AG04450 (cell line): ENCODE measurements at regions not wholly inside any gene's neighbourhood (a gene's known extent, or its start where the extent isn't known, plus 50 kb on each side); places are given as distances from the start of the nearest gene placed in this dataset.

Experiments used
- CTCF ChIA-PET: fragments of 300-600, 350-600 bp; formaldehyde crosslinking; extraction: SDS; loops from one replicate; lab custom pipeline; 2022; ENCODE audit warnings: antibody characterized with exemption, inconsistent platforms; lab: Charles Lee
- POLR2A ChIA-PET: fragments of 350-600 bp; formaldehyde crosslinking; extraction: SDS; loops from one replicate; lab custom pipeline; 2021; ENCODE audit warnings: antibody characterized with exemption, inconsistent platforms; lab: Yijun Ruan, JAX
- DNase-seq: peaks from one replicate; pipeline ENCODE4 v3.0.0-alpha.2; 2011; ENCODE audit warnings: low read depth, low spot score
- H3K27ac ChIP-seq: one replicate; pipeline ENCODE4 v1.5.1; 2012; ENCODE audit warnings: low read depth, low read length, control low read depth
- H3K27me3 ChIP-seq: one replicate; pipeline ENCODE4 v1.6.0; 2012; ENCODE audit warnings: low read length; ENCODE audit not compliant: control insufficient read depth, insufficient read depth
- H3K4me3 ChIP-seq: 2 replicates; pipeline ENCODE4 v1.5.1; 2011; ENCODE audit warnings: mild to moderate bottlenecking, low read depth, low read length, control low read depth
- H3K9me3 ChIP-seq: 2 replicates; pipeline ENCODE4 v1.5.1; 2012; ENCODE audit warnings: low read length; ENCODE audit not compliant: control insufficient read depth, insufficient read depth
- CTCF ChIP-seq: IDR thresholded peaks from 2 replicates; pipeline ENCODE4 v1.5.1; 2011; ENCODE audit warnings: low read depth, low read length, control low read depth, inconsistent platforms

DNA sequence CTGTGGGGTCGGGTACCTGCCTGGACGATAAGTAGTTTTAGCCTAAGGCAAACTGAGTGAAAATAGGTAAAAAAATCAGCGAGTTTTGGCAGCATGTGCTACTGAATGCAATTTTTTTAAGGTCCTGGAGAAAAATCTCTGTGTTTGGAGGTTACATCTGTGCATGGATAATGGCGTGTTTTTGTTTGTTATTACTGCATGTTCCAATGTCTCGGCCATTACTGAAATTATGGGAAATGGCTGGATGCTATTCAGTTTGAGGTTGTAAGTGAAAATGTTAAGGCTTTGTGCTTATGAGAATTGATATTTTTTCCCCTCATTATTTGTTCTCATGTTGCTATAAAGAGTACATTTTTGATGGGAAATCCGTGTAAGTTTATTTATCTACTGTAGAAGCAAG is 441.7 kb downstream of the PRDM2 start:
- TF ChIP-seq CTCF = no peak
- POLR2A ChIA-PET = no interaction called here
- H3K9me3 ChIP-seq = peaks cover 32% of the 10 kb centered on the region
- CTCF ChIA-PET = no interaction called here
- DNase-seq = no peak
- H3K4me3 ChIP-seq = no peak overlapping the region
- H3K27ac ChIP-seq = no peak overlapping the region
- H3K27me3 ChIP-seq = no peaks in the 10 kb centered on the region

DNA sequence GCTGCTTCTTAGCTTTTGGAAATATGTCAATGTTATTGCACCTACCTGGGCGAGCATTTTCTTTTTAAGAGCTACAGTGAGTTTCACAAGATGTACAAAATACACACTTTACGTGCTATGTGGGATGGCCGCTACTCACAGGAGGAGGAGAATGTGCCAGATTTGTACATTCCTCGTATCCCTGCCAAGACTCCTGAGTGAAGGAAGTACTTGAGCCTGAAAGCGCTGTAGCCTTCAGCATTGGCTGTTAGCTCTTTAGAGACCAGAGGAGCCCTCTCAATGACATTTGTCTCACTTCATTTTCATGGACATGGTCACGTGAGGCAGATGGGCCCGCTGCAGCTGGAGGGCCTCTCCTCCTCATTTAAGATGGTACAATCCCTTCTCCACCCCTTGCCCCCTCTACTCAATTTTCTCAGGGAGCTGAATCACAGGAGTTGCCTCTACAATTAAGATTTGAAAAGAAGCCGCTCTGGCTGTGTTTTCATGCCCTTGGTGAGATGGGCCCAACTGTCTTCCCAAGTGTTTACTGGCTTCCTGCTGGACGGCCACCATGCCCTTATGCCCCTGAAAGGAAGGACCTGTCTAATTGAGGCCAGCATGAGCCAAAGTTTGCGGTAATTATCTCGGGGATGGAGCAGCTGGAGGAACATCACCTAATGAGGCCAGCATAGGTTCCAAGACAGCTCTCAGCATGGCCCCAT is 442.6 kb downstream of the PRDM2 start:
- TF ChIP-seq CTCF = no peak
- ChIA-PET POLR2A (no interaction called here), CTCF (no interaction called here)
- H3K9me3 ChIP-seq = peaks cover 27% of the 10 kb centered on the region
- no peak overlapping the region for H3K4me3 ChIP-seq
- H3K27me3 ChIP-seq = no peaks in the 10 kb centered on the region
- no peak overlapping the region for H3K27ac ChIP-seq
- DNase-seq = no peak

DNA sequence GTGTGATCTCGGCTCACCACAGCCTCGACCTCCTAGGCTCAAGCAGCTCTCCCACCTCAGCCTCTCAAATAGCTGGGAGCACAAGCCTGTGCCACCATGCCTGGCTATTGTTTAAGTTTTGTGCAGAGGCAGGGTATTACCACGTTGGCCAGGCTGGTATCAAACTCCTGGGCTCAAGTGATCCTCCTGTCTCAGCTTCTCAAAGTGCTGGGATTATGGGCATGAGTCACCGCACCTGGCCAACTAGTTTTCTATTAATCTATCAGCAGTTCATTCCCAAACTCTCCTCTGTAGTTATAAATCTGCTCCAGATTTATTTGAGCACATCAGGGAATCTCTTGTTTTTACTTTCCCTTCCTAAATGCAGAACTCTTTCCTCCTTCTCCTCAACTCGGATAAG is 443.8 kb downstream of the PRDM2 start:
- CTCF ChIA-PET = no interaction called here
- DNase-seq = no peak
- Histone ChIP-seq H3K27me3 (no peaks in the 10 kb centered on the region), H3K27ac (no peak overlapping the region), H3K4me3 (no peak overlapping the region), H3K9me3 (peaks cover 21% of the 10 kb centered on the region)
- POLR2A ChIA-PET = no interaction called here
- TF ChIP-seq CTCF = no peak

DNA sequence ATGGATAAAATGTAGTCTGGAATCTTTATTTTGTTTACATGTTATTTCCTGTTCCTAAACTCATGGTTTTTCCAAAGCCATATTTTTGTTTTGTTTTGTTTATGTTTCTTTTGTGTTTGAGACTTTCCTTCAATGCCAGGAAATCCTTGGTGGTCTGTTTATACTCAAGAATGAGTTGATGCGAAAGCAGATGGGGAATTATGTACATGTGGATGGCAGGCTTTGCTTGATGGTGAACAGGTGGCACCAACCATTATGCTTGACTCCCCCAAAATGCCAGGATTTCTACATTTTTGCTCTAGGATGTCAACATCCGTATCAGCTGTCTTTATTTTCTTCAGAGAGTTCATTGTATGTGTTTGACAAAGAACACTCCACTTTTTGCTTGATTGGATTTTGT is 448.5 kb downstream of the PRDM2 start:
- no peak for TF ChIP-seq CTCF
- ChIA-PET CTCF (no interaction called here), POLR2A (no interaction called here)
- no peak overlapping the region for H3K27ac ChIP-seq
- peaks cover 12% of the 10 kb centered on the region for H3K9me3 ChIP-seq
- no peak overlapping the region for H3K4me3 ChIP-seq
- no peaks in the 10 kb centered on the region for H3K27me3 ChIP-seq
- DNase-seq = no peak

DNA sequence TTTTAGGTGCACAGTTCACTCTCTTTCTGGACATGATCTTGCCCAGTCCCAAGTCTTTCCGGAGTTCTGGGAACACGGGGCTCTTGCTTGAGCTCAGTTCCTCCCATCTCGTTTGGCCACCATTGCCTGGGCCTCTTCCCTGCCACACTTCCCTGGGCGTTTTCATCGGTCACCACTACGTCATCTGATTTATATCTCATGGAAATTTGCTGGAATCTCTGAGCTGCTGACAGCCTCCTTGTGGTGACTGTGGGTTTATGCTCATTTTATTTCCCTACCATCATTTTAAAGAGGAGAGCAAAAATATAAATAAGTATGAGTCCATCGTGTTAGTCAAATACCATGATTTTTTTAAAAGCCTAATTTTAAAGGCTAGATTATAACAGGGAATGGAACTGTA is 449.1 kb upstream of the KAZN start:
- POLR2A ChIA-PET = no interaction called here
- DNase-seq = no peak

More for the DNA sequence above, 449.1 kb upstream of the KAZN start:
- H3K4me3 ChIP-seq = no peak overlapping the region
- H3K9me3 ChIP-seq = peaks cover 8% of the 10 kb centered on the region
- CTCF ChIA-PET = no interaction called here
- no peaks in the 10 kb centered on the region for H3K27me3 ChIP-seq
- no peak overlapping the region for H3K27ac ChIP-seq
- no peak for TF ChIP-seq CTCF
